Activated CD8-positive, alpha-beta memory T cell treated with anti-CD3 and anti-CD28 coated beads, Interleukin-2, amount 50 U/mL, for 48 hours (primary cell): ENCODE measurements at regions not wholly inside any gene's neighbourhood (a gene's known extent, or its start where the extent isn't known, plus 50 kb on each side); places are given as distances from the start of the nearest gene placed in this dataset.
"Not testable (repeated sequence)": the region's sequence is repeated elsewhere in the genome, so short reads cannot be mapped to it uniquely, and the experiment has no call there.

Experiments
- DNase-seq: peaks from one replicate; pipeline ENCODE4 v3.0.0-alpha.2; 2020

DNA sequence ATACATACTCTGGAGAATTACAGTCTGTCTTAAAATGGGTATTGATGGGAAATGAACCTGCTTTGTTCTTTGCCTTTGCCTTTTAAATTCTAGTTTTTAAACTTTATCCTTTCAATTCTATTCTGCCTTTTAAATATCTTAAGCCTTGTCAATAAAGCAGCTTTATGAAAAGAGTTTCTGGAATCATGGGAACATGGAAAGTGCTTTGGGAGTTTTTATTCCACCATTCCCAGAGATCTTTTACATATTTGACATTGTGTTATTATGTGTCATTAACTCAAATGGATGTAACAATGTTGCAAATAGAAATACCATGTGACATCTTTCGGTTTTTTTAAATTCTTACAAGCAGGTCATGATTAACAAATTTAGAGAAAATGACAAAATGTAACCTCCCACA, 555.7 kb upstream of the ANO3 start:
- no peak for DNase-seq

DNA sequence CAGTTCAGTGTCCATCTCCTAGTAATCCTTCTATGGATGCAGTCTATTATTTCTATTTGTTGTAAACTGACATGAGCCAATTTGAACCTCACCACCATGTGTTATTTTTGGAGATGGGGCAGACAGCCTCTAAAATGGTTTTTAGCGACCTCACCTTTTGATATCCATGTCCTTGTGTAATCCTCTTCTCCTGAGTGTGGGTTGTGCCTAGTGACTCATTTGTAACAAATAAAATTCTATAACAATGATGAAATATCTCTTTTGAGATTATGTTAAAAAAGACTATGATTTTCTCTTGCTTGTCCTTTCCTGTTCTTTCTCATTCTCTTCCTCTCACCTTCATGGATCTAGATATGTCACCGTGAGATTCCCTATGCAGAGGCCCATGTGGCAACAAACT, 554.6 kb upstream of the ANO3 start:
- no peak for DNase-seq

DNA sequence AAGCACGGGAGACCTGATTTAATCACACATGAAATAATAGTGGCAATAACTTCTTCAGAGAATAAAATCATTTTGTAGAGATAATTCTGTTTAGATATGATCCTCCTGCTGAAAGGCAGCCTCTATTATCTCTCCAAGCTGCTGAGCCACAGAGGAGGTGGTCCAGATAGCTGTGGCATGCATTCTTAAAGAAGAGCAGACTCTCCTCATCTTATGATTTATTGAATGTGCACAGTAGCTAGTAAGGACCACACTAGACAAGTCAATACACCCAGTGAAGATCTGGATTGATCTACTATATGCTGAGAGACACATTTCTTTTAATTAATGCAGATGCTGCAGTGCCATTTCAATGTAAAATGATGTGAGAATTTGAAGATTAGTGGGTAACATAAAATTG, 552.9 kb upstream of the ANO3 start:
- no peak for DNase-seq

DNA sequence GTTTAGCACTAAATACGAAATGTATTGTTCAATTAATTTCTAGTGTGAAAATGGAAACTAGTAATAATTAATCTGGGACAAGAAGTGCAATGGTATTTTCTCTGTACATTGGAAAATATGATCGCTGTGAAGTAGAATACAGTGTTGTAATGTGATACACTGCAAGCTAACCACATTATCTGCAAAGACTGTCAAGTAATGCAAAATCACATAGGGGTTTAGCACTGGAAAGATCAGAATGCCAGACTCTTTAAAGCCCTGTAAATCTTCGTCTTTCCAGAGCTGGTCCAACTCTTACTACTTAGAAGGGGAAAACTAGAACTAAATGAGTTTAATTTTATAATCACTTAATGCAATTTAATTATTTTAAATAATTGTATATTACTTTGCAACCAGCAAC, 544.5 kb upstream of the ANO3 start:
- no peak for DNase-seq

DNA sequence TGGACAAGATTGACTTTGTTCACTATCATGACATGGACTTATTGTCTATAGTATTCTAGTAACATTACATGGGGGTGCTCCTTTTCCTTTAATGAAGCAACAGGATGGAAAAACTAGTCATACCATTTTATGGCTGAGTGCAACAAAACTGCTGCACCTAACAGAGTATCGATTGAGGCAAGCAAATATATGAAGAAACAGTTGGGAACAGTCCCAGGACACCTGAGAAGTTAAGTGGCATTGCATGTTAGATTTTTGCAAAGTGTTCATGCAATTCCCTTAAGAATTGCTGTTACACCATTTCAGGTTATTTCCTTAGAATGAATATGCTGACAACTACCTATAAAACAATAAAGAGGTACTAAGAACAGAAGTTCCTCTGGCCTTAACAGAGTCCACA, 541.5 kb upstream of the ANO3 start:
- no peak for DNase-seq

DNA sequence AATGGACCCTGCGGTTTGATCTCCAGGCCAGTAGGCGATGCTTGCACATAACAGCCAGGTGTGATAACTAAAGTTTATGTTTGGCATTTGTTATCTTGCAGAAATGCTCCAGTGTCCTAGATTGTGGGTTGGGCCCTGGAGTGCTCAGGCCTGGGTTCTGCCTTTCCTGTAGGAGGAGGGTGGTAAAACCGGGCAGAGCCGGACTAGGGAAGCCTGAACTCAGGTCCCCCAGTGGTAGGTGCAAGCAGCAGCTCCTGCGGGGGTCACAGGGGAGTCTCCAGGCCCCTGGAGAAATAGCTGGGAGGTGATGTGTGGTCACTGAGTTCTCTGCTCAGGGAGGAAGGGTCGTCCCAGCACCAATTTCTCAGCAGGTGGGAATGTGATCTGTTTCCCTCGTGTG, 538.3 kb upstream of the ANO3 start:
- DNase-seq, result no peak

DNA sequence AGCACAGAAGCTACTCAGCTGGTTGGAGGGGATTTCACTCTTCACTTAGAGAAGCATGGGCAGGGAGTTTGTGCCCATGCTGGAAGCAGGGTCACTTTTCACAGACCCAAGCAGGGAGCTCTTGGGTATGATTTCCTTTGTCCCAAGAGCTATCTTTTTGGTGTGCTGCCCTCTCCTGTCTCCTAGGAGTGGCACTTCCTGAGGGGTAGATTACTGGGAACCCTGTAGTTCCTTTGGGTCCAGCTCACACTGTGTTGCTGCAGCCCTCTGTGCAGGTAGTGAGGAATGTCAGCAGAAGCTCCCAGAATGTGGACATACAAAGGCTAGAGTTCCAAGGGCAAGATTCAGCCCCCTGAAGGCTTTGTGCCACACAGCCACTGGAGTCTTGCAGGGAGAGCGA, 537.1 kb upstream of the ANO3 start:
- DNase-seq, result no peak

DNA sequence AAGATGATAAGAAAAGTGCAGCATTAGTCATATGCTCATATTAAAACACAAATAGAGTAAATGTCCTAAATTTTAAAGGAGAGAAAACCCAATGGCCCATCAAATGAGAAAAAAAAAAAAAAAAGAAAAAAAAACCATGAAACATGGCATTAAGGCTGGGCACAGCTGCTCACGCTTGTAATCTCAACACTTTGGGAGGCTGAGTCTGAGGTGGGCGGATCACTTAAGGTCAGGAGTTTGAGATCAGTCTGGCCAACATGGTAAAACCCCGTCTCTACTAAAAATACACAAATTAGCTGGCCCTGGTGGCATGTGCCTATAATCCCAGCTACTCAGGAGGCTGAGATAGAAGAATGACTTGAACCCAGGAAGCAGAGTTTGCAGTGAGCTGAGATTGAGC, 515.5 kb upstream of the ANO3 start:
- no peak for DNase-seq

DNA sequence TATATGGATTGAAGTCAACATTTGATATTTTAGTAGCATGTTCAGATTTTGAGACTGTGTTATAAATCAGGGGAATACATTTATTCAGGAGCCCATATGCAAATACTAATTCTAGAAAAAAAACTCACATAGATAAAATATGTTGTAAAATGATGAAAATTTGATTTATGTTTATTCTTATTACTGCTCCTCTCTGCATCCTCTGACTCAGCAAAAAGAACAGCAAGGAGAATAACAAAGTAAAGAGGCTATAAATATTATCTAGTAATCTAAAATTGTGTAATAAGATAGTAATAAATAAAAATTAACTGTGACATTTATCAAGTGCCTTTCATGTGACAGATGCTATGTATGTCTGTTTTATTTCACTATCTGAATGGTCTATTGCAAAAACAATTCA, 507.2 kb upstream of the ANO3 start:
- no peak for DNase-seq

DNA sequence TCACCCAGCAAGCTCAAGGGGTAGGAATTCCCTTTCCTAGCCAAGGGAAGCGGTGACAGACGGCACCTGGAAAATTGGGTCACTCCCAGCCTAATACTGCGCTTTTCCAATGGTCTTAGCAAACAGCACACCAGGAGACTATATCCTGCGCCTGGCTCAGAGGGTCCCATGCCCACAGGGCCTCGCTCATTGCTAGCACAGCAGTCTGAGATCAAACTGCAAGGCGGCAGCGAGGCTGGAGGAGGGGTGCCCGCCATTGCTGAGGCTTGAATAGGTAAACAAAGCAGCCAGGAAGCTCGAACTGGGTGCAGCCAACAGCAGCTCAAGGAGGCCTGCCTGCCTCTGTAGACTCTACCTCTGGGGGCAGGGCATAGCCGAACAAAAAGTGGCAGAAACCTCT, 500.4 kb upstream of the ANO3 start:
- not testable (repeated sequence) for DNase-seq

DNA sequence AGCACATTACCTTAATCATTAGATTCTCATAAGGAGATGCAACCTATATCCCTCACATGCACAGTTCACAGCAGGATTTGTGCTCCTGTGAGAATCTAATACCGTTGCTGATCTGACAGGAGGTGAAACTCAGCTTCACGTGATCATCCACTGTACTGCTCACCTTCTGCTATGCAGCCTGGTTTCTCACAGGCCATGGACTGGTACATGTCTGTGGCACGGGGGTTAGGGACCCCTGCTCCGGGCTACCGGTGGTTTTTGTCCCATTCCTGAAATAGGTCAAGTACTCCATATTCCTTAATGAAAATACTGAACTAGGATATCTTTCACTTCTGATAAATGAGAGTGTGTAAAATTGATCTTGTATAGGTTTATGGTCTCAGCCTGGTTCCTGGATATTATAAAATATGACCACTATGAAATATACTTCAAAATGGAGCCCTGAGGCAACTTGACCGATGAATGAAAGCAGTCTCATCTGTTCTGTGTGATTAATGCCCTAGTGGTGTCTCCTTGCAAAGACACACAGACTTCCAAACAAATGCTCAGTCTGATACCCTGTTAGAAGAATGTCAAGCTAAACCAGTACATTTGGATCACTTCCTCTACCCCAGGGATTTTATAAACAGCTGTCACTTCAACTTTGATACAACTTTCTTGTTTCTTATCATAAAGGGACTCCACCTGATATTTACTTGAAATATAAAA, 492.9 kb upstream of the ANO3 start:
- no peak for DNase-seq

DNA sequence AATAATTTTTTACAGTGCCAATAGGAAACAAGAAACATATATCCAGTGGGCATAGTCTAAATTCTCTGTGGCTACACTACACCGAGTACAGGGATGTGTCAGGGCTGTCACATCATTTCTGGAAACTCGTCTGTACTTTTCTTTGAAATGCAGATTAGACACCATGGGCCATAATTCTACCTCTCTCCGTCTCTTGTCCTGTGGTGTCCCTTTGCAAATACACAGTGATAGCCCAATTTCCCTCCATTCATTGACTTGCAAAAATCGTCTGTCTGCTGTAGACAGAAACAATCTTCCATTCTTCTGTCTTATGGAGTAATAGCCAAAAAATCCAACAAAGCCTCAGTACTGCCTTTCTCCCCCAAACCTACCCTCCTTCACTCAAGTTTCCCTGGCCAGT, 487.1 kb upstream of the ANO3 start:
- DNase-seq, result no peak

DNA sequence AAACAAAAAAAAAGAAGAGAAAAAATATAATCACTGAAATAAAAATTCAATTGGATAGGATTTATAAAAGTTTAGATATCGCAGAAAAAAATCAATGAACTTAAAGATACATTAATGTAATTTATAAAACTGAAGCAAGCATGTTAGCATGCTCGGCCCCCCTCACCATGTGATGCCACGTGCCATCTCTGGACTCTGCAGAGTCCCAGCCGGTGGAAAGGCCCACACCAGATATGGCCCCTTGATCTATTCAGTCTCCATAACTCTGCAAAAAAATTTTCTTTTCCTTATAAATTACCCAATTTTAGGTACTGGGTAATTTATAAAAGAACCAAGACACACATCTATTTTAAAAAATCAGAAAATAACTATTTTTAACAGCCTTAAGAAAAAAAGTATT, 476.0 kb upstream of the ANO3 start:
- no peak for DNase-seq

DNA sequence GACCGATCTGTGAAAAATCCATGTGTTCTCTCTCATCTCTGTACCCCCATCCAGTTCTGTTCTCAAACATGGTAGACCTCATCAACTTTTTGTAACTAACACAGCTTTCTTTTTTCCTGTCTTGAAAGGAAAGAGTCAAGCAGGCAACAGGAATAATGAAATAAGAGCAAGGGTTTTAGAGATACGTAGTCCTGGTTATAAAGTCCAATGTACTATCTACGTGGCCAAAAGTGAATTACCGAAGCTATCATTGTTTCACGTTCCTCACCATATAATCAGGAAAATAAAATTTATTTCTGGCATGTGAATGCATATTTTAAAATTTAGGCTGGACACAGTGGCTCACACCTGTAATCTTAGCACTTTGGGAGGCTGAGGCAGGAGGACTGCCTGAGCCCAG, 472.2 kb upstream of the ANO3 start:
- no peak for DNase-seq

DNA sequence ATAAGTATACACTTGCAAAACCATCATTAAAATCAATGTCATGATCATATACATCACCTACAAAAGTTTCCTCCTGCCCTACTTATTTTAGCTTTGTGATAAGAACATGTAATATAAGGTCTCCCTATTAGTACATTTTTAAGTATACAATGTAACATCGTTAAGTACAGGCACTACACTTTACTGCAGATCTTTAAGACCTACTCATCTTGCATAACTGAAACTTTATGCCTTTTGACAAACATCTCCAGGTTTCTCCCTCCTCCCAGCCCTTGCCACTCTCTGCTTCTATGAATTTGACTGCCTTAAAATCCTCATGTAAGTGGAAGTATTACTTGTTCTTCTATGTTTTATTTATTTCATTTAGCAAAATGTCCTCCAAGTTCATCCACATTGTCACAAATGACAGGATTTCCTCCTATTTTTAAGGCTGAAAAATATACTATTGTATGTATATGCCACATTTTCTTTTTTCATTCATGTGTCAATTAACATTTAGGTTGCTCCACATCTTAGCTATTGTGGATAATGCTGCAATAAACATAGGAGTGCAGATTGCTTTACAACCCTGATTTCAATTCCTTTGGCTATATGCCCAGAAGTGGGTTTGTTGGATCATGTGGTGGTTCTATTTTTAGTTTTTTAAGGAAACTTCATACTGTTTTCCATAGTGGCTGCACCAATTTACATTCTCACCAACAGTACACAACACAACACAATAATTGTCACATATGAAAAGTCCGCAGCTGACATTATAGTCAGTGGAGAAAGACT, 471.1 kb upstream of the ANO3 start:
- DNase-seq, result no peak

DNA sequence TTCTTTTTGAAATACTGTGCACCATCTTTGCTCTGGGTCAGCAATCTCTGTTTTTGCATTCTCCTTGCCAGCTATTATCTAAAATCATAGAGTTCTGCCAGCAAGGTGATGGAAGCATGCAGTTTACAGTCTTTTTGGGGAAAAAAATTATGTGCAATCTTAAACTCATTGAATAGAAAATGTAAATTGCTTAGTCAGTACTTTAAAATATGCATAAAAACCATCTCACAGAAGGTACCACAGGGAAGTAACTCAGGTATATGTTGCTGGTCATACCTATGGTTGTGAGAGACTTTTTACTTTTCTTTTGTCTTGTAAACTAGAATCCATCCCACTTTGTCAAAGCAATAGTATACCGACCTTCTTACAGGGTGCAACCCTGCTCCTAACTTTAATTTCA, 469.8 kb upstream of the ANO3 start:
- no peak for DNase-seq

DNA sequence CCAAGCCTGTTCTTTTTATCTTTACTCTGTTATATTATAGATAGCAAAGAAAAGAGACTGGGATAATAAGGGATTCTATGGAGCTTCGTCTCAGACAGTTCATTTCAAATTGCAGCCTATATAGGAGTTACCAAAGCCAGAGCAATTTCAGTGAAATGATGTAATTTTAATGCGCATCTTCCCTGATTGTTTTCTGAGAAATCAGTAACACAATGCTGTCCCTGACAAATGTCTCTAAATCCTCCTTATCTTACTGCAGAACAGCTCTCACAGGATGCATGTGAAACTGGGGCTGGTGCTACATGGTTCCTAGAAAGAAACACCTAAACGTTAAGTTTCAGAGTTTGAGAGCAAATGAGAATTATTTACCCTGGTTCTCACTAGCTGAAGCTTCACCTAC, 467.9 kb upstream of the ANO3 start:
- DNase-seq, result no peak

DNA sequence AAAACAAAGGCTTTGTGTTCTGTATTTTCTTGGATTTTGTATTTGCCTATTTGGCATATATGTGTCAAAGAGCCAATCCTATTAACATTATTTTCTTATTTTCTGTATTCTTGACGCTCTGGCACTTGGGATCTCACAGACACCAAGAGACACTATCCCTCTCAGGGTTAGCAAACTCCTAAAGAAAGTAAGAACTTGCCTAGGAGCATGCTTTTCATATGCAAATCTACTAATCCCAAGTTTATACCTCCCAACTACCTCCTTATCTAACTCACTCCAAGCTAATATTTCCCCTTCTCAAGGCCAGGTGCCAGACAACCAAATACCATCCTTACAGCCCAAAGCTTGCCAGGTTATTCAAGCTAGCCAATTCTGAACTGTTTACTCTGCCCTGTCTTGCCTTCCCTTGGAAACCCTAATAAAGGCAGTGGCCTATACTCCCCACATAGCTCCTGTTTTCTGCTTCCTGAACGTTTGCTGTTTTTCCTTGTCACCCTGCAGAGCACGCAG, 455.4 kb upstream of the ANO3 start:
- no peak for DNase-seq

DNA sequence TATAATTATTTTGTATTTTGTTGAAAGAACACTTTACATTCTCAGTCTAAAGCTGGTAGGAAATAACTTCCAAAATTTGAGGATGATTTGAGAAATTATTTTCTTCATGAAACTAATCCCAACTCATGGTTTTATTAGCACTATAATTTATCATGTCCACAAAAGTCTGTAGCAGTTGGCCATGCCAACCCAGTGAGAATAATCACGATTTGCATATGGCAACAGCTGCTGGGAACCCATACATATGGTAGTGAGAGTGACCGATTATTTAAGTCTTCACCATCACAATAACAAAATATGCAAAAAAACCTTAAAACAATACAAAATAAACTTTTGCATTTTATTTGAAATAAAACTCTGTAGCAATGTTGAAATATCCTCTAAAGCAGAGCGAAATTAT, 445.9 kb upstream of the ANO3 start:
- DNase-seq, result no peak

DNA sequence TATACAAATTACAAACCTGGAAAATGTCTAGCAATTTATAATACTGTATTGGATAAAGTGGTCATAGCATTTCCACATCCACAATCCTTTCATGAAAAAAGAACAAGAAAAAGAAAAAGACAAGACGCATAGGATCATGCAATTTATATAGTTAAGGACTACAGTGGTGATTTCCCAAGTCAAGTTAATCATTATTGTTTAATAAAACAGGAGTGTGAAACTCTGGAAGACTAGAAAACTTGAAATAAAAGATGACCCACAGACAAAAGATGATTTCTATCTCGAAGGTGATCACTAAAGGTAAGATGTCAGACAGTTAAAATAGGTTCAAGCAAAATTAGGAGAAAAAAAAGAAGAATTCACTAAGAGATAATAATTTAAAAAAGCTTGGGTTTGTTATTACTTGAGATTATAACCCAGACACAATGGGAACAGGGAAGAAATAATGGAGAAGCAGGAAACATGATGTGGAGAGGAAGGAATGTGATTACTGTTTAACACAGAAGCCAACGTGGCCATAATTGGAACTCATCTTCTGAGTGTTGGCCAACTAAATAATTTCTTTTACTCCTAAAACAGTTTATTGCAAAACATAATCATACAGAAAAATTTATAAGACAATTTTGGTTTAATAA, 441.2 kb upstream of the ANO3 start:
- DNase-seq, result no peak

DNA sequence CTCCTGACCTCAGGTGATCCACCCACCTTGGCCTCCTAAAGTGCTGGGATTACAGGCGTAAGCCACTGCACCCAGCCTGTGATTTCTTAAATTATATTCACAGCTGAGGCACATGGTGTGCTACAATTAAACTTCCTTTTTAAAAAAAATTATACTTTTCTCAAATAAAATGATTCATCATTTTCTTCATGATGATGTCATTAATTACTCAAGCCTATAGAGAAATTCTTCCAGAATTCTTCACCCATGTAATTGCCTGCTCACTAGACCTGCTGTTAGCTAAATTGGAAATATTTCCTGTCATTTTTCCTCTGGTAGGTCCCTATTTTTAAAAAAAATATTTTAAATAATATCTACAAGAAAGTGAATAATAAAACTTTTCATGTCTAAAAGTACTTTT, 440.0 kb upstream of the ANO3 start:
- DNase-seq, result no peak

DNA sequence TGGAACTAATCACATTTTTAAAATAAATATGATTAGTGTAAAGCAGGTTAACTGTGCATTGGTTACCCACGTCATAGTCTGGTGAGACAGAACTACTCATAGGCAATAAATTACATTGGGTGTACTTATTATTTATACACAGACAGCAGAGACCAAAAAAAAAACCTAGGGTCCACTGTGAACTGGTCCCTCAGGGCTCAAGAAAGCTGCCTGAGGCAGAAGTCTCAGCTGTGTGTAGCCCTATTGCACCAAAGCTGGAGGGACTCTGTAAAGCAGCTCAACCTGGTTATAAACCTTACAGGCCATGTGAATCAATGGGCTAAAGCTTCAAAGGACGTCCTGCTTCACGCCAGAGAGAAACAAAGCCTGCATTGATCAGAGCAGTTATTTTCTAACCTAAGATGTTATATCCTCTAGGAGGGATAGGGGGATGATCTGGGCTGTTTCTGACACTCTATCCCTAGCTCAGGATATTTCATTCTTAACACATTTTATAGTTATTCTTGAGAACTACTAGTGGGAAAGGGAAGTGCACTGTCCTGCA, 432.2 kb upstream of the ANO3 start:
- no peak for DNase-seq

DNA sequence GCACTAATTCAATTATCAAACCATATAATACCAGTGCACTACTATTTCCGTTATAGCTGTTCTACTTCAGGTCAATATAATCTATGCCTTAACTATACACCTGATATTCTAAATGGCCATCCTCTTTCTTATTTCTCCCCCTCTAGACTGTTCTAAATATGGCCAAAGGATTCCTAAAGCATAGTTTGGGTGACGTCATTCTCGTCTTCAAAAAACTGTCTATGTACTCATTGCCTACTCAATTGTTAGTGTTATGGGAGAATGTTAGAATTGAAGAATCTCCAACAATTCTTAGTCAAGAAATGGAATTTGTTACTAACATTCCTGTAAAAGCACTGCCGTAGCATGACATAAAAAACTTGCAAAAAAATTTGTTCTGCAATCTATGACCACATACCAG, 431.1 kb upstream of the ANO3 start:
- DNase-seq, result no peak

DNA sequence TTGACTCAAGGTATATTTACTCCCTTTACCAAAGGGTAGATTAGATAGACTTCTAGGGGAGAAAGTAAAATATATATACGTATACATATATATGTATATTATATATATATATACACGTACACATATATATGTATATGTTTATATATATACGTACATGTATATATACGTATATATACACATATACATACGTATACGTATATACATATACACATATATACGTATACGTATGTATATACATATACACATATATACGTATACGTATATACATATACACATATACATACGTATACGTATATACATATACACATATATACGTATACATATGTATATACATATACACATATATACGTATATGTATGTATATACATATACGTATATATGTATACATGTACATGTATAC, 430.5 kb upstream of the ANO3 start:
- DNase-seq, result no peak
